Liver (tissue), 3 donors: ENCODE measurements at regions not wholly inside any gene's neighbourhood (a gene's known extent, or its start where the extent isn't known, plus 50 kb on each side); places are given as distances from the start of the nearest gene placed in this dataset.

Experiments
- ATF3 ChIP-seq: IDR thresholded peaks from 2 replicates; pipeline ENCODE4 v1.6.1; 2016; ENCODE audit warnings: antibody characterized with exemption
- CTCF ChIP-seq: fragments of 150-350 bp; IDR thresholded peaks from 2 replicates; pipeline ENCODE4 v1.5.1; 2017; ENCODE audit warnings: improper control_type of control experiment, low read depth, low read length; ENCODE audit not compliant: missing input control
- EGR1 ChIP-seq, 2 donors: IDR thresholded peaks; 2 replicates each; pipeline ENCODE4 v1.6.1; 2016 to 2018; ENCODE audit warnings: antibody characterized with exemption in 2 of 2, low read depth in 2 of 2
- FOXA1 ChIP-seq: IDR thresholded peaks from 2 replicates; pipeline ENCODE4 v1.6.1; 2016; ENCODE audit warnings: antibody characterized with exemption
- GABPA ChIP-seq, 2 donors: IDR thresholded peaks in 1 of 2; conservative IDR thresholded peaks in 1 of 2; 2 replicates each; pipeline ENCODE4 v1.6.1; 2016; ENCODE audit warnings: antibody characterized with exemption in 2 of 2, mild to moderate bottlenecking in 1 of 2, moderate library complexity in 1 of 2
- HNF4G ChIP-seq: IDR thresholded peaks from 2 replicates; pipeline ENCODE4 v1.6.1; 2016; ENCODE audit warnings: antibody characterized with exemption
- JUND ChIP-seq, 2 donors: IDR thresholded peaks; 2 replicates each; pipeline ENCODE4 v1.6.1; 2016; ENCODE audit warnings: antibody characterized with exemption in 2 of 2
- NR2F2 ChIP-seq: IDR thresholded peaks from 2 replicates; pipeline ENCODE4 v1.6.1; 2016; ENCODE audit warnings: antibody characterized with exemption
- RAD21 ChIP-seq, 2 donors: IDR thresholded peaks; 2 replicates each; pipeline ENCODE4 v1.6.1; 2016; ENCODE audit warnings: antibody characterized with exemption in 2 of 2, mild to moderate bottlenecking in 2 of 2
- REST ChIP-seq: IDR thresholded peaks from 2 replicates; pipeline ENCODE4 v1.6.1; 2016; ENCODE audit warnings: antibody characterized with exemption, mild to moderate bottlenecking
- RXRA ChIP-seq, 2 donors: IDR thresholded peaks; 2 replicates each; pipeline ENCODE4 v1.6.1; 2017 to 2018; ENCODE audit warnings: antibody characterized with exemption in 2 of 2, mild to moderate bottlenecking in 1 of 2
- TAF1 ChIP-seq: conservative IDR thresholded peaks from 2 replicates; pipeline ENCODE4 v1.6.1; 2016; ENCODE audit warnings: antibody characterized with exemption, mild to moderate bottlenecking
- TF ChIP-seq, protein P1 (sequence below): IDR thresholded peaks from 2 replicates; pipeline ENCODE4 v1.6.1; 2016; ENCODE audit warnings: antibody characterized with exemption
- donor health status: healthy.
- donor health status: healthy.

GRCh38 chr19:30891051-30891450, 458.2 kb downstream of the TSHZ3 start:
- TF ChIP-seq CTCF: no peak
- TF ChIP-seq RAD21 (IDR thresholded peaks at IDR 0.05): no peak
- TF ChIP-seq HNF4G: no peak
- no peak for TF ChIP-seq EGR1 (IDR thresholded peaks at IDR 0.05; ENCODE audit: low read depth in 2 of 2)
- TF ChIP-seq, protein P1, sequence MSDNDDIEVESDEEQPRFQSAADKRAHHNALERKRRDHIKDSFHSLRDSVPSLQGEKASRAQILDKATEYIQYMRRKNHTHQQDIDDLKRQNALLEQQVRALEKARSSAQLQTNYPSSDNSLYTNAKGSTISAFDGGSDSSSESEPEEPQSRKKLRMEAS: no peak
- TF ChIP-seq REST: no peak
- no peak for TF ChIP-seq RXRA (IDR thresholded peaks at IDR 0.05)
- TF ChIP-seq NR2F2: no peak
- no peak for TF ChIP-seq TAF1
- TF ChIP-seq FOXA1: no peak
- no peak for TF ChIP-seq GABPA (IDR thresholded peaks at IDR 0.05 in 1 of 2, conservative IDR thresholded peaks at IDR 0.05 in 1 of 2)
- TF ChIP-seq ATF3: no peak
- TF ChIP-seq JUND (IDR thresholded peaks at IDR 0.05): no peak
